Thyroid gland (tissue), 4 donors: ENCODE measurements at regions not wholly inside any gene's neighbourhood (a gene's known extent, or its start where the extent isn't known, plus 50 kb on each side); places are given as distances from the start of the nearest gene placed in this dataset.

Experiments used
- CTCF ChIP-seq, 6 experiments: fragments of 200-600 bp in 3 of 6; fragments of 450-650 bp in 3 of 6; sonication (generic) in 3 of 6; IDR thresholded peaks; one replicate each; pipeline ENCODE4 v1.5.1; 2016 to 2019; ENCODE audit warnings: antibody characterized with exemption in 6 of 6, mild to moderate bottlenecking in 2 of 6, inconsistent platforms in 1 of 6, moderate library complexity in 1 of 6
- POLR2A ChIP-seq, 2 donors: fragments of 450-650 bp; IDR thresholded peaks; one replicate each; pipeline ENCODE4 v1.6.1; 2017; ENCODE audit warnings: antibody characterized with exemption in 2 of 2, mild to moderate bottlenecking in 2 of 2, moderate library complexity in 1 of 2

GRCh38 chr11:114812733-114813132, 134.4 kb downstream of the NXPE2 start:
- TF ChIP-seq CTCF (IDR thresholded peaks at IDR 0.05) (no peak), POLR2A (IDR thresholded peaks at IDR 0.05) (no peak)
